ENCODE measurements at regions not wholly inside any gene's neighbourhood (a gene's known extent, or its start where the extent isn't known, plus 50 kb on each side); places are given as distances from the start of the nearest gene placed in this dataset.

- no peak overlapping the region for H3K27ac ChIP-seq
- TF ChIP-seq CTCF (conservative IDR thresholded peaks at IDR 0.05): no peak
These were observed 51.4 kb upstream of the GRB10 start for GRCh38 chr7:50834031-50834535.

- no peak for TF ChIP-seq CTCF (conservative IDR thresholded peaks at IDR 0.05)
- H3K27ac ChIP-seq: no peak overlapping the region
These were observed 50.0 kb upstream of the GRB10 start for GRCh38 chr7:50832744-50833143.
